ENCODE measurements at regions not wholly inside any gene's neighbourhood (a gene's known extent, or its start where the extent isn't known, plus 50 kb on each side); places are given as distances from the start of the nearest gene placed in this dataset.

- Histone ChIP-seq H3K4me1 (ENCODE audit: low read depth, poor library complexity, severe bottlenecking) (no peaks in the 10 kb centered on the region), H3K36me3 (ENCODE audit: insufficient read depth) (no peaks in the 10 kb centered on the region), H3K27ac (no peak overlapping the region), H2AFZ (ENCODE audit: low read depth) (no peak overlapping the region), H4K20me1 (ENCODE audit: insufficient read depth) (no peaks in the 10 kb centered on the region), H3K79me2 (ENCODE audit: insufficient read depth, low read depth) (no peaks in the 10 kb centered on the region), H3K4me3 (IDR thresholded peaks at IDR 0.05; ENCODE audit: insufficient read depth, low read depth, low read length) (no peak overlapping the region), H3K27me3 (ENCODE audit: insufficient read depth, low read depth) (no peaks in the 10 kb centered on the region), H3K4me2 (no peak overlapping the region), H3K9ac (no peak overlapping the region)
- TF ChIP-seq CTCF (conservative IDR thresholded peaks at IDR 0.05; ENCODE audit: low read depth, low read length), result no peak
Observed at GRCh38 chr14:55910601-55911243, 207.5 kb upstream of the PELI2 start.

GRCh38 chr14:55911776-55912175 lies 206.4 kb upstream of the PELI2 start:
- no peak overlapping the region for H3K4me3 ChIP-seq (IDR thresholded peaks at IDR 0.05; ENCODE audit: insufficient read depth, low read depth, low read length)
- H4K20me1 ChIP-seq (ENCODE audit: insufficient read depth), result no peaks in the 10 kb centered on the region
- no peaks in the 10 kb centered on the region for H3K79me2 ChIP-seq (ENCODE audit: insufficient read depth, low read depth)
- H3K4me2 ChIP-seq, result no peak overlapping the region
- no peak overlapping the region for H3K27ac ChIP-seq
- H2AFZ ChIP-seq (ENCODE audit: low read depth), result no peak overlapping the region
- no peak for TF ChIP-seq CTCF (conservative IDR thresholded peaks at IDR 0.05; ENCODE audit: low read depth, low read length)
- no peaks in the 10 kb centered on the region for H3K36me3 ChIP-seq (ENCODE audit: insufficient read depth)
- no peaks in the 10 kb centered on the region for H3K4me1 ChIP-seq (ENCODE audit: low read depth, poor library complexity, severe bottlenecking)
- no peaks in the 10 kb centered on the region for H3K27me3 ChIP-seq (ENCODE audit: insufficient read depth, low read depth)
- H3K9ac ChIP-seq, result no peak overlapping the region

- Histone ChIP-seq H3K27me3 (ENCODE audit: insufficient read depth, low read depth) (no peaks in the 10 kb centered on the region), H2AFZ (ENCODE audit: low read depth) (no peak overlapping the region), H3K9ac (no peak overlapping the region), H3K4me1 (ENCODE audit: low read depth, poor library complexity, severe bottlenecking) (no peaks in the 10 kb centered on the region), H3K4me3 (IDR thresholded peaks at IDR 0.05; ENCODE audit: insufficient read depth, low read depth, low read length) (no peak overlapping the region), H3K36me3 (ENCODE audit: insufficient read depth) (no peaks in the 10 kb centered on the region), H3K79me2 (ENCODE audit: insufficient read depth, low read depth) (no peaks in the 10 kb centered on the region), H4K20me1 (ENCODE audit: insufficient read depth) (no peaks in the 10 kb centered on the region), H3K27ac (no peak overlapping the region), H3K4me2 (no peak overlapping the region)
- no peak for TF ChIP-seq CTCF (conservative IDR thresholded peaks at IDR 0.05; ENCODE audit: low read depth, low read length)
Observed at GRCh38 chr14:55912344-55912743, 205.9 kb upstream of the PELI2 start.

GRCh38 chr14:55913324-55914025 lies 204.7 kb upstream of the PELI2 start:
- no peak overlapping the region for H3K27ac ChIP-seq

More at GRCh38 chr14:55913324-55914025, 204.7 kb upstream of the PELI2 start:
- no peaks in the 10 kb centered on the region for H3K36me3 ChIP-seq (ENCODE audit: insufficient read depth)
- no peak for TF ChIP-seq CTCF (conservative IDR thresholded peaks at IDR 0.05; ENCODE audit: low read depth, low read length)
- H3K4me1 ChIP-seq (ENCODE audit: low read depth, poor library complexity, severe bottlenecking), result no peaks in the 10 kb centered on the region
- H3K27me3 ChIP-seq (ENCODE audit: insufficient read depth, low read depth), result no peaks in the 10 kb centered on the region
- no peaks in the 10 kb centered on the region for H4K20me1 ChIP-seq (ENCODE audit: insufficient read depth)
- H2AFZ ChIP-seq (ENCODE audit: low read depth), result no peak overlapping the region
- no peak overlapping the region for H3K4me3 ChIP-seq (IDR thresholded peaks at IDR 0.05; ENCODE audit: insufficient read depth, low read depth, low read length)
- no peak overlapping the region for H3K9ac ChIP-seq
- H3K4me2 ChIP-seq, result no peak overlapping the region
- H3K79me2 ChIP-seq (ENCODE audit: insufficient read depth, low read depth), result no peaks in the 10 kb centered on the region

Data from KMS-11 (cell line).